Fibroblast of skin of abdomen (primary cell): ENCODE measurements at regions not wholly inside any gene's neighbourhood (a gene's known extent, or its start where the extent isn't known, plus 50 kb on each side); places are given as distances from the start of the nearest gene placed in this dataset.
"Not testable (repeated sequence)": the region's sequence is repeated elsewhere in the genome, so short reads cannot be mapped to it uniquely, and the experiment has no call there.

Experiments used
- DNase-seq: peaks from one replicate; pipeline ENCODE4 v3.0.0-alpha.2; 2013

GRCh38 chr16:29181921-29182411 is 197.1 kb downstream of the LAT start:
- not testable (repeated sequence) for DNase-seq

GRCh38 chr16:29181254-29181780 is 196.5 kb downstream of the LAT start:
- DNase-seq: not testable (repeated sequence)

GRCh38 chr16:29180206-29180600 is 195.4 kb downstream of the LAT start:
- DNase-seq: not testable (repeated sequence)

- DNase-seq: not testable (repeated sequence)
Observed at GRCh38 chr16:29179401-29180205, 194.8 kb downstream of the LAT start.

- DNase-seq: not testable (repeated sequence)
Observed at GRCh38 chr16:29177888-29178726, 193.3 kb downstream of the LAT start.

GRCh38 chr16:29177203-29177887 is 192.5 kb downstream of the LAT start:
- not testable (repeated sequence) for DNase-seq

GRCh38 chr16:29176822-29177202 is 192.0 kb downstream of the LAT start:
- not testable (repeated sequence) for DNase-seq

- DNase-seq: not testable (repeated sequence)
Observed at GRCh38 chr16:29176154-29176470, 191.3 kb downstream of the LAT start.

- not testable (repeated sequence) for DNase-seq
Observed at GRCh38 chr16:29175411-29176153, 190.7 kb downstream of the LAT start.

GRCh38 chr16:29173371-29174305 is 188.8 kb downstream of the LAT start:
- not testable (repeated sequence) for DNase-seq

GRCh38 chr16:29172098-29172724 is 187.4 kb downstream of the LAT start:
- not testable (repeated sequence) for DNase-seq

GRCh38 chr16:29171296-29171695 is 186.4 kb downstream of the LAT start:
- DNase-seq: not testable (repeated sequence)

- not testable (repeated sequence) for DNase-seq
Observed at GRCh38 chr16:29170393-29171119, 185.7 kb downstream of the LAT start.

GRCh38 chr16:29169295-29169994 is 184.6 kb downstream of the LAT start:
- DNase-seq: peak; percentile 33

GRCh38 chr16:29168515-29169259 is 183.8 kb downstream of the LAT start:
- DNase-seq: not testable (repeated sequence)

GRCh38 chr16:29164442-29165089 is 179.7 kb downstream of the LAT start:
- not testable (repeated sequence) for DNase-seq

GRCh38 chr16:29160171-29160570 is 175.3 kb downstream of the LAT start:
- not testable (repeated sequence) for DNase-seq
